Testis (tissue), 2 donors: ENCODE measurements at regions not wholly inside any gene's neighbourhood (a gene's known extent, or its start where the extent isn't known, plus 50 kb on each side); places are given as distances from the start of the nearest gene placed in this dataset.
"Not testable (repeated sequence)": the region's sequence is repeated elsewhere in the genome, so short reads cannot be mapped to it uniquely, and the experiment has no call there.

Experiments used
- DNase-seq: peaks from one replicate; pipeline ENCODE4 v3.0.0-alpha.2; 2019
- H3K27ac ChIP-seq, 2 donors: fragments of 200-600 bp; sonication (generic); one replicate each; pipeline ENCODE4 v1.5.1; 2019
- H3K27me3 ChIP-seq: fragments of 200-600 bp; sonication (generic); one replicate; pipeline ENCODE4 v1.5.1; 2019
- H3K36me3 ChIP-seq: fragments of 200-600 bp; sonication (generic); one replicate; pipeline ENCODE4 v1.5.1; 2017; ENCODE audit warnings: low read depth; ENCODE audit errors: missing control alignments
- H3K4me1 ChIP-seq: fragments of 200-600 bp; sonication (generic); one replicate; pipeline ENCODE4 v1.5.1; 2019
- H3K4me3 ChIP-seq, 2 donors: fragments of 200-600 bp; sonication (generic); one replicate each; pipeline ENCODE4 v1.5.1; 2017 to 2019
- H3K9me3 ChIP-seq: fragments of 200-600 bp; sonication (generic); one replicate; pipeline ENCODE4 v1.5.1; 2017
- CTCF ChIP-seq, 3 experiments: fragments of 450-650 bp in 2 of 3; fragments of 200-600 bp in 1 of 3; sonication (generic) in 1 of 3; IDR thresholded peaks; one replicate each; pipeline ENCODE4 v1.5.1; 2016 to 2019; ENCODE audit warnings: antibody characterized with exemption in 3 of 3, mild to moderate bottlenecking in 2 of 3, moderate library complexity in 1 of 3
- POLR2A ChIP-seq: fragments of 450-650 bp; IDR thresholded peaks from one replicate; pipeline ENCODE4 v1.6.1; 2017; ENCODE audit warnings: antibody characterized with exemption, mild to moderate bottlenecking, moderate library complexity
- WGBS, 2 donors: methylation state at CpG; one replicate each; pipeline ENCODE4 v1.1.5; 2018; 5-methylcytosine and 5-hydroxymethylcytosine counted together
- intact Hi-C: fragments of 100-400 bp; cut with DNase I; formaldehyde crosslinking; loops from one replicate; pipeline ENCODE4 v1.15.1; 2023; ENCODE audit warnings: low total_unique reads

GRCh38 chr2:219748671-219749570, 121.5 kb downstream of the SLC4A3 start:
- no peaks in the 10 kb centered on the region for H3K9me3 ChIP-seq
- DNase-seq = no peak
- 76 to 83% methylated on average over 4 of the region's 4 CpGs for WGBS, 2 donors
- H3K4me3 ChIP-seq = no peak overlapping the region
- intact Hi-C loops = no loop called here
- H3K27me3 ChIP-seq = no peaks in the 10 kb centered on the region
- H3K36me3 ChIP-seq = no peaks in the 10 kb centered on the region
- H3K4me1 ChIP-seq = peaks cover 3% of the 10 kb centered on the region
- H3K27ac ChIP-seq = no peak overlapping the region
- TF ChIP-seq POLR2A (no peak), CTCF (IDR thresholded peaks at IDR 0.05) (no peak)

GRCh38 chr2:219751121-219751520, 123.7 kb downstream of the SLC4A3 start:
- intact Hi-C loops, H3K27ac ChIP-seq, H3K36me3 ChIP-seq, H3K9me3 ChIP-seq, DNase-seq, H3K27me3 ChIP-seq, H3K4me3 ChIP-seq, H3K4me1 ChIP-seq: not testable (repeated sequence)
- WGBS, 2 donors = 56 to 74% methylated on average over 5 to 34 of the region's 34 CpGs

GRCh38 chr2:219752726-219753125, 125.3 kb downstream of the SLC4A3 start:
- Histone ChIP-seq H3K4me1 (no peaks in the 10 kb centered on the region), H3K27ac (no peak overlapping the region), H3K9me3 (no peaks in the 10 kb centered on the region), H3K36me3 (no peaks in the 10 kb centered on the region), H3K4me3 (no peak overlapping the region), H3K27me3 (no peaks in the 10 kb centered on the region)
- no peak for DNase-seq
- 77 to 79% methylated on average over 2 of the region's 2 CpGs for WGBS, 2 donors
- intact Hi-C loops = no loop called here
- TF ChIP-seq POLR2A (no peak), CTCF (IDR thresholded peaks at IDR 0.05) (no peak)

- no peaks in the 10 kb centered on the region for H3K4me1 ChIP-seq
- TF ChIP-seq POLR2A (no peak), CTCF (IDR thresholded peaks at IDR 0.05) (no peak)
- intact Hi-C loops = no loop called here
- no peaks in the 10 kb centered on the region for H3K9me3 ChIP-seq
- H3K27ac ChIP-seq = no peak overlapping the region
- H3K4me3 ChIP-seq = no peak overlapping the region
- H3K36me3 ChIP-seq = no peaks in the 10 kb centered on the region
- WGBS, 2 donors = 71 to 82% methylated on average over 3 of the region's 3 CpGs
- H3K27me3 ChIP-seq = no peaks in the 10 kb centered on the region
- no peak for DNase-seq
Observed at GRCh38 chr2:219758907-219759680, 131.7 kb downstream of the SLC4A3 start.

- intact Hi-C loops = no loop called here
- no peak for DNase-seq
- Histone ChIP-seq H3K4me3 (no peak overlapping the region), H3K4me1 (no peaks in the 10 kb centered on the region), H3K27me3 (no peaks in the 10 kb centered on the region), H3K36me3 (no peaks in the 10 kb centered on the region), H3K9me3 (no peaks in the 10 kb centered on the region), H3K27ac (no peak overlapping the region)
- WGBS, 2 donors = 51% methylated on average over 3 of the region's 3 CpGs
- TF ChIP-seq CTCF (IDR thresholded peaks at IDR 0.05) = no peak
- TF ChIP-seq POLR2A = no peak
Observed at GRCh38 chr2:219759801-219760200, 132.4 kb downstream of the SLC4A3 start.
